ENCODE measurements at regions not wholly inside any gene's neighbourhood (a gene's known extent, or its start where the extent isn't known, plus 50 kb on each side); places are given as distances from the start of the nearest gene placed in this dataset.

- TF ChIP-seq CTCF (IDR thresholded peaks at IDR 0.05), result no peak
- TF ChIP-seq ZFX (IDR thresholded peaks at IDR 0.05; ENCODE audit: borderline replicate concordance), result no peak
Measured at GRCh38 chr22:47298017-47298785, 535.8 kb downstream of the TBC1D22A start.

DNA sequence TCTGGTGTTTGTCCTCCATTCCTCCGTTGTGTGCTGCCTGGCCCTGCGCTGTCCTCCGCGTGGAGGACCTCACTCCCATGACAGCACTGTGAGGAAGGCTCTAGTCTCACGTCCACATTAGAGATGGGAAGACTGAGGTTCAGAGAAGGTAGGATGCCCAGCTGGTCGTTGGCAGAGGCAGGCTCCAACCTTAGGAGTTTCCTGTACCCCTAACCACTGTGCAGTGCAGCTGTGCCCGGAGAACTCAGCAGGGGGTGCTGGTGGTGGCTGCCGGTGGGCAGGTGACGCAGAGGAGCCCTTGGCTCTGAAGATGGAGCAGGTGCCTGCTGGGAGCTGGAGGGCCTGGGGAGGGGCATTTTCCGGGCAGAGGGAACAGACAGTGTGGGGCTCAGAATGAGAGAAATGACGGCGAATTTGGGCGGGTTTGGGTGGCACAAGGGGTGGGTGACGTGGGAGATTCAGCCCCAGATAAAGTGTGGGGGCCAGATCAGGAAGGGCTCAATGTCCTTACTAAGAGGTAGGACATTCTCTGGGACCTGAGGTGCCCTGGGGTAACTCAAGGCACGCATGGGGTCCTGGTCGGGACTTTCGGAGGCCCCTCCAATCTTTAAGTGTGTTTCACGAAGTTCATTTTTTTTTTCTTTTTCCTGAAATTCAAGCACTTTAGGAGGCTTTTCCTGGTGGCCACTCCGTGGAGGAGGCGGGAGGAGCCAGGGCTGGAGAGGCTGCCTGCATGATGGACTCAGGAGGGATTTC lies 535.0 kb downstream of the TBC1D22A start:
- no peak for TF ChIP-seq ZFX (IDR thresholded peaks at IDR 0.05; ENCODE audit: borderline replicate concordance)
- no peak for TF ChIP-seq CTCF (IDR thresholded peaks at IDR 0.05)
- H3K27ac ChIP-seq, result no peak overlapping the region

More at GRCh38 chr22:47298017-47298785, 535.8 kb downstream of the TBC1D22A start:
- no peak overlapping the region for H3K27ac ChIP-seq

DNA sequence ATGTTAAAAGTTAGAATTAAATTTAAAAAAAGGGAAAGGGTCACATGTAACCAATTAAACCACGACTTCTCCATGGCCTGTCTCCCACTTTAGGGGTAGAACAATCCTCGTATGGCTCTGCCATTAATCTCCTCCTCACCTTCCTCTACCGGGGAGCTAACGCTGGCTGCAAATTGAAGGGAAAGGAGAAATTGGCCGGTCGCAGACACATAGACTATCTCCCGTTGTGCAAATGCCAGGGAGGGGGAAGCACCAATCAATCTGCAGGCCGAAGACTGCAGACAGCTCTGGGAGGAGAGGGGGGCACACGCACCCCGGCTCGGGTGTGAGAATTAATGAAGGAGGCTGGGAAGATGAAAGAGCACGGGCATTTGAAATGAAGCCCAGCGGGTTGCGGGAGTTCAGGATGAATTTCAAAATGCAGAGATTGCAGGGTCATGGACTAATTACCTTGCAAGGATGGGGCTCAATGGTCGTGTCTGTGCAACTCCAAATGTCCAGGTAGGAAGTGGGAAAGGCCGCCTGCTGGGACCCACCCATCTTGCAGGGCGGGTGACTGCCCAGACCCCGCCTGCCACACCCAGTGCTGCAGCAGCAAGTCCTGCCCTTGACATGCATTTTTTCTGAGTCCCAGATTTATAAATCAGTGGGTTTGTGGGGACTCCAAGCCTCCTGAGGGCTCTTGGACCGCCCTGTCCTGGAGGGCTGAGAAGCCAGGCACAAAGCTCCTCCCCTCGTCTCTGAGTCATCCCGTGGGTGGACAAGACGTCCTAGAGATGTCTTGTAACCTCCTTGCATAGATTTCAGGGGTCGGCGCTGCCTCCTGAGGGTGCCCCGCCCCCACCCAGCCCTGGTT lies 534.2 kb downstream of the TBC1D22A start:
- TF ChIP-seq ZFX (IDR thresholded peaks at IDR 0.05; ENCODE audit: borderline replicate concordance), result no peak
- no peak for TF ChIP-seq CTCF (IDR thresholded peaks at IDR 0.05)

DNA sequence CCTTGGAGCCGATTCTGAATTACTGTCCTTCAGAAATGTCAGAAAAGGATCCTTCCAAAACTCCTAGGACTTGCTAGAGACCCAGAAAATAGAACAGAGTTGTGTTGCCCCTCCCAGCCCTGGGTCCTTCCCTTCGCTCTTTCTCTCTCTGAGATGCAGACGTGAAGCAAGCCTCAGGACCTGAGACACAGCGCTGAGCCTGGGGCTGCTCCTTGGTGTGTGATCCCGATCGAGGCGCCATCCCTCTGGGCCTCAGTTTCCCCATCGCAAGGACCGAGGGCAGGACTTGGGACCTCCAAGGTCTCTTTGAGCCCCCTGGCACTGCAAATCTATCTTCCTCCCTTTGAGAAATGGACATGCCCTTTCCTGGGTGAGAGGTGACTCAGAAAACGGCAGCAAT lies 533.5 kb downstream of the TBC1D22A start:
- TF ChIP-seq CTCF (IDR thresholded peaks at IDR 0.05), result no peak
- no peak for TF ChIP-seq ZFX (IDR thresholded peaks at IDR 0.05; ENCODE audit: borderline replicate concordance)
- H3K27ac ChIP-seq, result no peak overlapping the region

More for the DNA sequence above, 534.2 kb downstream of the TBC1D22A start:
- H3K27ac ChIP-seq, result no peak overlapping the region

GRCh38 chr22:47295226-47295901 lies 532.9 kb downstream of the TBC1D22A start:
- no peak overlapping the region for H3K27ac ChIP-seq
- TF ChIP-seq CTCF (IDR thresholded peaks at IDR 0.05) (no peak), ZFX (IDR thresholded peaks at IDR 0.05; ENCODE audit: borderline replicate concordance) (no peak)

DNA sequence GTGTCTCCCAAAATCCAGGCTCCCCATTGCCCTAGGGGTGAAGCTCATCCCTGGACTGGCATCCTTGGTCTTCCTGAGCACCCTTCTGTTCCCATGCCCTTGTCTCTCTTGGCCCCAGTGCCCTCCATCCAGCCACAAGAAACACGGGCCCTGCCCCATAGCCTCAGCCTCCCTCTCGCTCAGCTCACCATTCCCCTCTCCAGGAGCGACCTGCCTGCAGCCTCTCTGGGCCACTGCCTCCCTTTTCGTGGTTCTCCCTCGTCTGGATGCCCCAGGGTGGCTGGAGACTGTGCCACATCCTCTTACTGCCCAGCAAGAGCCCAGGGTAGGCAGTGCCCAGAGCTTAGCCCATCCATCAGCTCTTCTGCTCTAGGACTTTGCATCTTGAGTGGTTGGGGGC lies 532.1 kb downstream of the TBC1D22A start:
- TF ChIP-seq CTCF (IDR thresholded peaks at IDR 0.05) (no peak), ZFX (IDR thresholded peaks at IDR 0.05; ENCODE audit: borderline replicate concordance) (no peak)
- H3K27ac ChIP-seq, result no peak overlapping the region
